ENCODE measurements at regions not wholly inside any gene's neighbourhood (a gene's known extent, or its start where the extent isn't known, plus 50 kb on each side); places are given as distances from the start of the nearest gene placed in this dataset.

DNA sequence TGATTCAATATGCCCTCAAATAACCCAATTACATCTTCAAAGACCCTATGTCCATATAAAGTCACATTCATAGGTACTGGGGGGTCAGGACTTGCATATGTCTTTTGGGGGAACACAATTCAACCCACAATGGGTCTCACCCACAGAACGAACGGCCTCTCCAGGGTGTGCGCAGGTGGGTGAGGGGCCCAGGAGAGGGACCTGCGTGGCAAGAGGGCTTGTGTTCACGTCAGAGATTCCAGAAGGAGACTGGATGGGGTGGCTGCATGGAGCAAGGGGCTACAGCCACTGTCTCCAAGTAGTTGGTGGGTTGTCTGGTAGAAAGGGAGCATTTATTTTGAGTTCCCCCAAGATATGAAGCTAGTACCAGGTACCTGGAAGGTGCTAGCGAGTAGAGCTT lies 212.2 kb downstream of the SEC14L1 start:
- DNase-seq (ENCODE audit: low read depth): no peak
- no peak overlapping the region for H3K4me3 ChIP-seq (ENCODE audit: low read depth, low read length)
- TF ChIP-seq CTCF (conservative IDR thresholded peaks at IDR 0.05; ENCODE audit: low read depth, low read length): no peak

- no peak for TF ChIP-seq CTCF (conservative IDR thresholded peaks at IDR 0.05; ENCODE audit: low read depth, low read length)
- DNase-seq (ENCODE audit: low read depth): no peak
- no peak overlapping the region for H3K4me3 ChIP-seq (ENCODE audit: low read depth, low read length)
Observed at GRCh38 chr17:77353684-77354419, 213.1 kb downstream of the SEC14L1 start.

DNA sequence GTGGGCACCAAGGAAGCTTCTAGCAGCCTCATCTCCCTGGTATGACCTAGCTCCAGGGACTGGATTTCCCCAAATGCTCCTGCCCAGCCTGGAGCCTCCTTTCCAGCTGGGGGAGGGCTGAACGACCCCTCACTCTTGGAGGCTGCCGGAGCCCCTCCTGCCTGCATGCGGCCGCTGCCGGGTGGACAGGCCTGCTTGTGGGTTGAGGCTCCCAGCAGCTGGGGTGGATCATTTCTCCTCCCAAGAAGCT lies 213.6 kb downstream of the SEC14L1 start:
- DNase-seq (ENCODE audit: low read depth): no peak
- H3K4me3 ChIP-seq (ENCODE audit: low read depth, low read length): no peak overlapping the region
- TF ChIP-seq CTCF (conservative IDR thresholded peaks at IDR 0.05; ENCODE audit: low read depth, low read length): no peak

DNA sequence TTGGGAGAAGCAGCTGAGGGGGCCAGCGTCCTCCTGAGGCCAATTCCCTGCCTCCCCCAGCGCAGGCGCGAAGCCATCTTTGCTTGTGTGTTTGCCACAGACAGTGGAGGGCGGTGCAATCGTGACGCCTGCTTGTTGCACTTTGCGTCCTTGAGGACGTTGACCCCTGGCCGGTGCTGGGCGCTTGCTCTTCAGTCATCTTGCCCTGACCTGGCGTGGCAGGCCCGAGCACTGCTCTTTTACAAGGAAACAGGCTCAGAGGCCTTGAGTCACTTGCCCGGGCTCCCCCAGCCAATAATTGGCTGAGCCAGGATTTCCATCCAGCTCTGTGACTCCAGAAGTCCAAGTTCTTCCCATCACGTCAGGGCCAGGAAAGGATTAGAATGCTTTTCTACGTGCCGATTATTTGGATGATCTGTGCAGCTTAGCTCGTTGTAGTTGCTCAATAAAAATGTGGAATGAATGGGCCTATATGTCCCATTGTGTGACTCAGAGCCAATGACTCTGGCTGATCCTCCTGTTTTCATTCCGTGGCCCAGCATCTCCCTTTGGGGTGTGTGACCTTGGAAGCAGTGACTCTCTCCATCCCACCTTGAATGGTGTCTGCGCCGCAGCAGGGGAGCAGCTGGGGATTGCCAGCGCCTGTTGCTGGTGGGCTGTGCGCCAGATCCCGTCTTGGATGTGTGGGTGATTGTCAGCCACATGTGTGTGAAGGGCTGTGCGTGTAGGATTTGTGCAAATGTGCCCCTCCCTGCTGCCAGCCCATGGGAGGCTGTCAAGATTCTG lies 214.1 kb downstream of the SEC14L1 start:
- TF ChIP-seq CTCF (conservative IDR thresholded peaks at IDR 0.05; ENCODE audit: low read depth, low read length): no peak
- H3K4me3 ChIP-seq (ENCODE audit: low read depth, low read length): no peak overlapping the region
- DNase-seq (ENCODE audit: low read depth): peak; percentile 84

GRCh38 chr17:77356109-77356689 lies 215.4 kb downstream of the SEC14L1 start:
- TF ChIP-seq CTCF (conservative IDR thresholded peaks at IDR 0.05; ENCODE audit: low read depth, low read length): no peak
- no peak for DNase-seq (ENCODE audit: low read depth)
- no peak overlapping the region for H3K4me3 ChIP-seq (ENCODE audit: low read depth, low read length)

- no peak for TF ChIP-seq CTCF (conservative IDR thresholded peaks at IDR 0.05; ENCODE audit: low read depth, low read length)
- no peak for DNase-seq (ENCODE audit: low read depth)
Observed at GRCh38 chr17:77356690-77357201, 216.0 kb downstream of the SEC14L1 start.

More at GRCh38 chr17:77356690-77357201, 216.0 kb downstream of the SEC14L1 start:
- H3K4me3 ChIP-seq (ENCODE audit: low read depth, low read length): no peak overlapping the region
